ENCODE measurements at regions not wholly inside any gene's neighbourhood (a gene's known extent, or its start where the extent isn't known, plus 50 kb on each side); places are given as distances from the start of the nearest gene placed in this dataset.

DNA sequence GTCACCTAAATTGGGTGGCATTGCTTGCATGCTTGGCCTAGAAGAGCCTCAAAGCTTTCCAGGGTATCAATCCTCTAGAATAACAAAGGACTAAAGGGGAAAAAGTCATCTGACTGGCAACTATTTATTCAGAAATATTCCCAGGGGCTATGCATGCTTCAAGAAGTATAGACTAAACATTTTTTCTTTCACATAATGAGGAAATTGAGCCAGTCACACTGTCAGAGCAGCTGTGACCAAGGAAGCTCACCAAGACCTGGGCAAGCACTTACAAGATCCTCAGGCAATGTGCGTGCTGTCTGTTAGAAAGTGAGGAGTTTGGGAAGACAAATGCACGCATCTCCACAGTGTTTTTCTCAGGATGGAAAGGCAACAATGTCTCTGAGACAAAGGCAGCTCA is 747.2 kb downstream of the DIAPH3 start:
- Histone ChIP-seq H3K4me1 (ENCODE audit: control insufficient read depth in 1 of 2, insufficient read depth in 2 of 2, low read depth in 1 of 2, low read length in 1 of 2) (no peaks in the 10 kb centered on the region; a peak in 1 of 4 replicates), H3K27me3 (ENCODE audit: insufficient read depth) (no peaks in the 10 kb centered on the region), H3K9ac (no peak overlapping the region), H4K20me1 (ENCODE audit: insufficient read depth) (no peaks in the 10 kb centered on the region), H3K9me2 (no peaks in the 10 kb centered on the region), H2AFZ (ENCODE audit: low read depth) (no peak overlapping the region), H3K4me3 (ENCODE audit: low read depth in 2 of 2, low read length in 1 of 2) (no peak overlapping the region), H3F3A (replicated peaks; ENCODE audit: insufficient read depth) (peaks cover 3% of the 10 kb centered on the region), H3K36me3 (replicated peaks in 1 of 2; ENCODE audit: control insufficient read depth in 1 of 2, insufficient read depth in 2 of 2, low read length in 1 of 2) (no peaks in the 10 kb centered on the region), H3K27ac (ENCODE audit: low read depth in 2 of 2, low read length in 1 of 2) (no peak overlapping the region), H3K9me3 (no peaks in the 10 kb centered on the region), H3K4me2 (no peak overlapping the region), H3K79me2 (ENCODE audit: insufficient read depth) (no peaks in the 10 kb centered on the region)
- POLR2A ChIA-PET = no interaction called here
- WGBS (ENCODE audit: low lambda C conversion rate) = 87% methylated on average over 2 of the region's 2 CpGs
- TF ChIP-seq, protein P1, sequence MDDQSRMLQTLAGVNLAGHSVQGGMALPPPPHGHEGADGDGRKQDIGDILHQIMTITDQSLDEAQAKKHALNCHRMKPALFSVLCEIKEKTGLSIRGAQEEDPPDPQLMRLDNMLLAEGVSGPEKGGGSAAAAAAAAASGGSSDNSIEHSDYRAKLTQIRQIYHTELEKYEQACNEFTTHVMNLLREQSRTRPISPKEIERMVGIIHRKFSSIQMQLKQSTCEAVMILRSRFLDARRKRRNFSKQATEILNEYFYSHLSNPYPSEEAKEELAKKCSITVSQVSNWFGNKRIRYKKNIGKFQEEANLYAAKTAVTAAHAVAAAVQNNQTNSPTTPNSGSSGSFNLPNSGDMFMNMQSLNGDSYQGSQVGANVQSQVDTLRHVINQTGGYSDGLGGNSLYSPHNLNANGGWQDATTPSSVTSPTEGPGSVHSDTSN (IDR thresholded peaks at IDR 0.05) = no peak
- no peak for TF ChIP-seq SIN3A (IDR thresholded peaks at IDR 0.05; ENCODE audit: borderline replicate concordance, low read depth, low read length)
- no peak for TF ChIP-seq USF1 (IDR thresholded peaks at IDR 0.05; ENCODE audit: borderline replicate concordance, low read depth)
- no peak for TF ChIP-seq EP300 (IDR thresholded peaks at IDR 0.05; ENCODE audit: borderline replicate concordance in 1 of 2, low read depth in 1 of 2, low read length in 1 of 2)
- no peak for TF ChIP-seq TEAD4 (IDR thresholded peaks at IDR 0.05; ENCODE audit: borderline replicate concordance, insufficient read depth)
- TF ChIP-seq, protein P2, sequence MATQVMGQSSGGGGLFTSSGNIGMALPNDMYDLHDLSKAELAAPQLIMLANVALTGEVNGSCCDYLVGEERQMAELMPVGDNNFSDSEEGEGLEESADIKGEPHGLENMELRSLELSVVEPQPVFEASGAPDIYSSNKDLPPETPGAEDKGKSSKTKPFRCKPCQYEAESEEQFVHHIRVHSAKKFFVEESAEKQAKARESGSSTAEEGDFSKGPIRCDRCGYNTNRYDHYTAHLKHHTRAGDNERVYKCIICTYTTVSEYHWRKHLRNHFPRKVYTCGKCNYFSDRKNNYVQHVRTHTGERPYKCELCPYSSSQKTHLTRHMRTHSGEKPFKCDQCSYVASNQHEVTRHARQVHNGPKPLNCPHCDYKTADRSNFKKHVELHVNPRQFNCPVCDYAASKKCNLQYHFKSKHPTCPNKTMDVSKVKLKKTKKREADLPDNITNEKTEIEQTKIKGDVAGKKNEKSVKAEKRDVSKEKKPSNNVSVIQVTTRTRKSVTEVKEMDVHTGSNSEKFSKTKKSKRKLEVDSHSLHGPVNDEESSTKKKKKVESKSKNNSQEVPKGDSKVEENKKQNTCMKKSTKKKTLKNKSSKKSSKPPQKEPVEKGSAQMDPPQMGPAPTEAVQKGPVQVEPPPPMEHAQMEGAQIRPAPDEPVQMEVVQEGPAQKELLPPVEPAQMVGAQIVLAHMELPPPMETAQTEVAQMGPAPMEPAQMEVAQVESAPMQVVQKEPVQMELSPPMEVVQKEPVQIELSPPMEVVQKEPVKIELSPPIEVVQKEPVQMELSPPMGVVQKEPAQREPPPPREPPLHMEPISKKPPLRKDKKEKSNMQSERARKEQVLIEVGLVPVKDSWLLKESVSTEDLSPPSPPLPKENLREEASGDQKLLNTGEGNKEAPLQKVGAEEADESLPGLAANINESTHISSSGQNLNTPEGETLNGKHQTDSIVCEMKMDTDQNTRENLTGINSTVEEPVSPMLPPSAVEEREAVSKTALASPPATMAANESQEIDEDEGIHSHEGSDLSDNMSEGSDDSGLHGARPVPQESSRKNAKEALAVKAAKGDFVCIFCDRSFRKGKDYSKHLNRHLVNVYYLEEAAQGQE (IDR thresholded peaks at IDR 0.05; ENCODE audit: low read depth, low read length) = no peak
- TF ChIP-seq POLR2AphosphoS5 (IDR thresholded peaks at IDR 0.05; ENCODE audit: low read depth, low read length) = no peak
- TF ChIP-seq MEF2A (IDR thresholded peaks at IDR 0.05; ENCODE audit: borderline replicate concordance, low read depth) = no peak
- TF ChIP-seq ELF1 (IDR thresholded peaks at IDR 0.05) = no peak
- TF ChIP-seq RCOR1 (IDR thresholded peaks at IDR 0.05; ENCODE audit: low read length) = no peak
- no peak for DNase-seq
- CTCF ChIA-PET = no interaction called here

- no peak overlapping the region for H3K4me2 ChIP-seq
- H3K9me3 ChIP-seq = no peaks in the 10 kb centered on the region
- H3F3A ChIP-seq (replicated peaks; ENCODE audit: insufficient read depth) = peaks cover 9% of the 10 kb centered on the region
- ChIA-PET CTCF (interaction anchor here (1.7 kb wide), 1 partner anchor 13 kb away, joined by 4 read pairs; no protein-coding TSS in a partner anchor), POLR2A (no interaction called here)
- no peak overlapping the region for H3K4me3 ChIP-seq (ENCODE audit: low read depth in 2 of 2, low read length in 1 of 2)
- DNase-seq = no peak
- TF ChIP-seq FOXM1 (IDR thresholded peaks at IDR 0.05; ENCODE audit: low read depth) (no peak), RXRA (IDR thresholded peaks at IDR 0.05; ENCODE audit: borderline replicate concordance, low read depth) (no peak), GATA2 (CRISPR knock-in tag; IDR thresholded peaks at IDR 0.05) (no peak), EZH2phosphoT487 (IDR thresholded peaks at IDR 0.05; ENCODE audit: borderline replicate concordance, low read depth) (no peak), ELF1 (IDR thresholded peaks at IDR 0.05) (no peak), MEF2A (IDR thresholded peaks at IDR 0.05; ENCODE audit: borderline replicate concordance, low read depth) (no peak)
- no peaks in the 10 kb centered on the region for H3K36me3 ChIP-seq (replicated peaks in 1 of 2; ENCODE audit: control insufficient read depth in 1 of 2, insufficient read depth in 2 of 2, low read length in 1 of 2)
- H3K4me1 ChIP-seq (ENCODE audit: control insufficient read depth in 1 of 2, insufficient read depth in 2 of 2, low read depth in 1 of 2, low read length in 1 of 2) = peaks cover 0 to 10% of the 10 kb centered on the region in 2 experiments; a peak in 1 of 4 replicates
- no peaks in the 10 kb centered on the region for H4K20me1 ChIP-seq (ENCODE audit: insufficient read depth)
- no peak overlapping the region for H3K9ac ChIP-seq
- no peak overlapping the region for H3K27ac ChIP-seq (ENCODE audit: low read depth in 2 of 2, low read length in 1 of 2)
- no peaks in the 10 kb centered on the region for H3K9me2 ChIP-seq
- H2AFZ ChIP-seq (ENCODE audit: low read depth) = no peak overlapping the region
- H3K79me2 ChIP-seq (ENCODE audit: insufficient read depth) = no peaks in the 10 kb centered on the region
- 66% methylated on average over 4 of the region's 4 CpGs for WGBS (ENCODE audit: low lambda C conversion rate)
- H3K27me3 ChIP-seq (ENCODE audit: insufficient read depth) = no peaks in the 10 kb centered on the region
These were observed 741.1 kb downstream of the DIAPH3 start for GRCh38 chr13:59422646-59423045.
